Smooth muscle cell of the brain vasculature (primary cell): ENCODE measurements at regions not wholly inside any gene's neighbourhood (a gene's known extent, or its start where the extent isn't known, plus 50 kb on each side); places are given as distances from the start of the nearest gene placed in this dataset.
"Not testable (repeated sequence)": the region's sequence is repeated elsewhere in the genome, so short reads cannot be mapped to it uniquely, and the experiment has no call there.

ENCODE experiments used
- DNase-seq: peaks from one replicate; pipeline ENCODE4 v3.0.0-alpha.2; 2012; ENCODE audit warnings: low read depth, low spot score

DNA sequence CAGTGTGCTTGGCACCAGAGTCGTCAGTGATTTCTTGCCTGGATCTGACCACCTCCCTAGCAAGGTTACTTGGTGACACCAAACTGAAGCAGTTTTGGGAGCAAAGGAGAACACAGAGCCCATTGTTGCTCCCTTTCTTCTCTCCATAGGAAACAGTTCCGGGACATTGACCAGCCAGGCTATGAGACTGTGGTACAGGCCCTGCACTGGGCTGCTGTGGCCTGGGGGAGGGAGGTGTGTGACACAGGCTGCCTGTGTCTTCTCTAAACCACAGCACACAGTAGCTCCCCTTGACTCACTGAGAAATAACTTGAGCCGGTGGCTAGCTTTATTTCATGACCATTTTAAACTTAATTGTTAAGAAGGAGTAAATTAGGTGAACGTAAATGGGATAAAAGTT is 214.8 kb upstream of the UBL3 start:
- DNase-seq: no peak

DNA sequence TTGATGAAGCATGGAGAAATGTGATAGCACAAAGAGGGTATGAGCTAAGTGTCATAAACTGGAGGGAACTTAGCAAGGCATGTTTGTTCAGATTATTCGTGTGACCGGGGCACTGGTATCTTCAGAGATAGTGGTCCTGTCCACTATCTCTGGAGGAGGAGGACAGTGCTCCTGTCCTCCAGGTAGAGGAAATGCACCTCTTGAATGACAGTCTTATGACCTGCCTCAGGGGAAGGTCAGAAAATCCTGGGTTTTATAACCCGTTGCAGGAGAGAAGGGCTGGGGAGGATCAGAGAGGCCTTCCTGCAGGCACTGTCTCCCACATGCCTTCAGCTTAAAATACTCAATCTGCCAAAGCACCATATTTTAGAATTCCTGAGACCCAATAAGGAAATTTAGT is 213.5 kb upstream of the UBL3 start:
- no peak for DNase-seq

DNA sequence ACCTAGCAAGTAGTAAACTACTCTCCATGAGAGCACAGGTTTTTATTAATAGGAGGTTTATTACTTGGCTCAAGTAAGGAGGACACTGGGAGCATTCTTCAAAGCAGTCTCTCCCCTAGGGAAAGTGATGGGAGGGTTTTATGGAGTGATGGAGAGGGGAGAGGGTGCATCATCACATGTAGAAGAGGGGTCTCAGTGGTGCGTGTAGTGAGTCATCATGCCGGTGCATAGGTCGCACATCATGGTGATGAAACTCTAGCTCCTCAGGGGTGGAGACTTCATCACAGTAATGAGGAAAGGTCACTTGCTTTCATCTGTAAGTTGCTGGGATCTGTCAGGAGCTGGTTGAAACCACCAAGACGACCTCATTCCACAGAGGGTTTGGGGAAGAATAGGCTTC is 210.8 kb upstream of the UBL3 start:
- DNase-seq: no peak

DNA sequence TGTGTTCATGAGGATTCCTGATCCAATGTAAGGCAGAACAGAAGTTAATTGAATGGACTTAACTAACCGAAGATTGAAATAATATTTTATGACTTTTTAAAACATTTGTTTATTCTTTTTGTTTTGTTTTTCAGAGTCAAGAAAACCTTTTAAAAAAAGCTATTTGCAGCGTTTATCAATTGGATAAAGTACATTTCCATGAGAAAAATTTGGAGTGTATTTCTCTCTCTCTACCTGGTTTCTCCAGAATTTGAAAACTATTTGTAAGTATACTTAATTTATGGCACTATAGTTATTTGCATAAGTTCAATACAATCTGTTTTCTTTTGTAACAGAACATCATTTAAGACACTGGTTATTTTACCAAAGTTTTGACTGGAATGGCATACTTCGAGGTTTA is 208.0 kb upstream of the UBL3 start:
- DNase-seq: no peak

DNA sequence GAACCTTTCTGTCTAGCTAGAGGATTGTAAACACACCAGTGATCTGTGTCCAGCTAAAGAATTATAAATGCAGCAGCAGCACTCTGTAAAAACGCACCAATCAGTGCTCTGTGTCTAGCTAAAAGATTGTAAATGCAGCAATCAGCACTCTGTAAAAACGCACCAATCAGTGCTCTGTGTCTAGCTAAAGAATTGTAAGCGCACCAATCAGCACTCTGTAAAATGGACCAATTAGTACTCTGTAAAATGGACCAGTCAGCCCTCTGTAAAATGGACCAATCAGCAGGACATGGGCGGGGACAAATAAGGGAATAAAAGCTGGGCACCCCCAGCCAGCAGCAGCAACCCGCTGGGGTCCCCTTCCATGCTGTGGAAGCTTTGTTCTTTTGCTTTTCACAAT is 204.1 kb upstream of the UBL3 start:
- DNase-seq: not testable (repeated sequence)

DNA sequence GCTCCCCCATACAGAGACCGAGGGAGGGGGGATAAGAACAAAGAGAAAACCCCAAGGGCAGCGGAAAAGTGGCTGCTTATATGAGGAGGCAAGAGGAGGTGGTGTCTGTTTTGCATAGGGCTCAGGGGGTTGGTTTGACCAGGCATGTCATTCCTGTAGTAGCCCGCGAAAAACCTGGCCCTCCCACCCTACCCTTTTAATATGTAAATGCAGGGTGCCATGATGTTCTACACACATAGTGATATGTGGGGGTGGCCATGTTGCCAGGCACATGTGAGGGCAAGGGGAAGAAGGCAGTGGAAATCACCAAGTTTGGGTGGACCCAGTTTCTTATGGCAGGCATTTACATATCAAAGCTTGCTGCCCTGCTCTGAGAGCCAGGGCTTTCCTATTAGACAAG is 203.5 kb upstream of the UBL3 start:
- no peak for DNase-seq

DNA sequence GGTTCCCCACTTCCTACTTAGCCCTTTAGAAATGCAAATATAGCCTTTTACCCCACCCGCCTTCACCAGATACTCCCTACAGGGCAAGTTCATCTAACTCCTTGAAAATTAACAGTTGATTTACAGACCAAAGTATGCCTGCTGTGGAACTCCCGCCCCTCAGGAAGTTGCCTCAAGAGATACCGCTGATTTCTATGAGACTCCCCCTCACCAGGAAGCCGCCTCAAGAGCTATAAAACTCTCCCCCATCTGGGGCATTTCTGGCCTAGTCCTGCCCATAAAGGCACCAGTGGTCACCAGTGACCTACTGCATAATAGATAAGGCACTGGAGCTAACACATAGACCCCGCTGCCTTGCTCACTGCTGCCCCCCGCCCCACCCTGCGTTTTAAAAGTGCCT is 201.7 kb upstream of the UBL3 start:
- DNase-seq: no peak

DNA sequence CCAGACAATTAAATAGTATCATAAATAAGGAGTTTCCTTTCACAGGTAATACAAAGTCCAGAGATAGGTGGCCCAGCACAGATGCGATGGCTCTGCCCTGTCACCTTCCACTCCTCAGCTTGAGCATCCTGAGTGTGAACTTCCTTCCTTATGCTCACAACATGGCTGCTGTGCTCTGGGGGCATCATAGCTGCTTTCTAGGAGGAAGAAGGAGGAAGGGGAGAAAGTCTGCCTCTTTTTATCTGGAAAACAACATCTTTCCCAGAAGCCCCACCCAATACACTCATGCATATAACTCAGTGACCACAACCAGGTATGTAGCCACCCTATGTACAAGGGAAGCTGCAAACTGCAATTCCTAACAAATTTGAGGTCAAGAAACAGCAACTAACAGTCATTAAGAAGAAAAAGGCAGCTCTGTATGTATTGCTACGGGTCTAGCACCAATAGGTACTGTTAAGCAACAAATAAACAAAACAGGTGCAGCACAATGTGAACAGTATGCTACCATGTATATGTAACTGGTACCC is 201.2 kb upstream of the UBL3 start:
- DNase-seq: no peak

DNA sequence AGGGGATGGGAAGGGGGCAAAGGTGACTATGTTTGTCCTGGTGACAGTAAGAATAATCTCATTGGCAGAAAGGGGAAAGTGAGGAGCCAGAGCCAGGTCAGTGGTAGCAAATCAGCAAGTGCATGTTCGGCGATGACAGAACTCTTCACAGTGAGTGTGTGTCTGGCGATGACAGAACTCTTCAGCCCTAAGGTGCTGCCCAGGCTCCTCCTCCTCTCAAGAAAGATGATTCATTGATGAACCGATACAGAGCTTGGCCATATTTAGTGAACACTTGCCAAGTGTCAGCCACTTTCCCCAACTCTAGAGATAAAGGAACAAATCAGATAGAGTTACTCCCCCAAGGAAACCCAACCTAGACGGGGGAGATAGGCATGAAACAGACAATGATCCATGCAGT is 199.3 kb upstream of the UBL3 start:
- DNase-seq: no peak

DNA sequence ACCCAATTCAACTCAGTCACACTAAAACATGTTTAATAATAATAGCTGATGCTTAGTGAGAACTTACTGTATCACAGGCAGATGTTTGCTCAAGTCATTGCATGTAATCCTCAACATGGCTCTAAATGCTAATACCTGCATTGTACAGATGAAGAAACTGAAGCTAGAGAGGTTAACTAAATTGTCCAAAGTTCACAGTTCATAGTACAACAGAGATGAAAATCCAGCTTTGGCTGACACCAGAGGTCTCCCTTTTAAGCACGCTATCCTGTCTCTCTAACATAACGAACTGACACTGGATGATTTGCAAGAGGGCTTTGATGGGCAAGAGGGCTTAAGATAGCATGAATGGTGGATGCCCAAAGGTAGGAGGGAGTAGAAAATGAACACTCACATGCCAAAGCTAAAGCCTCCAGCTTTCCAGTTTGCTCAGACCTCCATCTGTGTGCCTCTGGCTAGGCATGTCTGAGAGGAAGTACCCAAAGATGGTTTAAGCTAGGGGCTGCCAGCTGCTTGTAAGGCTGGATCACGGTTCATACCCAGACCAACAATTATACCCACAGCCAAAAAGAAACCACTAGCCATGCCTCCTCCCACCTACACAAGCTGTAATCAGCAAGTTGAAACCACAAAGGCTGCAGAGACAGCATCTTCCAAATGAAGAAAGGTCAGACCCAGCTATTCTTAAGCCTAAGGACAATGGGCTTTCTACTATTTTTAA is 196.9 kb upstream of the UBL3 start:
- DNase-seq: no peak

DNA sequence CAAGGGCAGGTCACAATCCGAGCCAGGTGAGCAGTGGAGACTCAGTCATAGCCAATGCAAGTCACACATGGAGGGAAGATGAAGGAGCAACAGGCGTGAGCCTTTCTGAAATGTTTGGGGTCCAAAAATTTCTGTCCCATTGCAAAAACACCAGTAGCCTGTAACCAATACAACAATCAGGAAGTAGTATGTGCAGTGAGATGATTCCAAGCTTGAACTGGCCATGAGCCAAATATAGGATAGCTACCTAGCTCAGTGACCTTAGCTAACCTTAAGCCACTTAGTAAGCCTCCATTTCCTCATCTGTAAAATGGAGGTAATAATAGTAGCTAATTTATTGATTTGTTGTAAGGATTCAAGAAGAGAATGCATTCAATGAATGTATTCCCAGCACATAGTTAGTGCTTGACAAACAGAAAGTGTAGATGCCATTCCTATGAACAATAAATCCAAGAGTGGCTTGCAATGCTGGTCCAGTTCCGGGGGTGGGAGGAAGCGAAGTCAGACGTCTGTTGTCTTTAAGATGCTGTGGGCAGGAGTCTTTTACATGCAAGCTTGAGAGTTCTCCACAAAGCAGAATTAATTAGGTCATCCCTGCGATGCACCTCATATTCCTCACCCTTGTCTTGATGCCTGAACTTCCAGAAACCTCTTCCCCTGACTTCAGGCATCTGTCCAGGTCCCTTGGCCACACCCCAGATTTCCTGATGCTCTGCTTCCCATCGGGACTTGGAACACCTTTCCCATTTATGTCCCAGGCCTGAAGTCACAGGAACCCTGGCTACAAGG is 195.7 kb upstream of the UBL3 start:
- no peak for DNase-seq

DNA sequence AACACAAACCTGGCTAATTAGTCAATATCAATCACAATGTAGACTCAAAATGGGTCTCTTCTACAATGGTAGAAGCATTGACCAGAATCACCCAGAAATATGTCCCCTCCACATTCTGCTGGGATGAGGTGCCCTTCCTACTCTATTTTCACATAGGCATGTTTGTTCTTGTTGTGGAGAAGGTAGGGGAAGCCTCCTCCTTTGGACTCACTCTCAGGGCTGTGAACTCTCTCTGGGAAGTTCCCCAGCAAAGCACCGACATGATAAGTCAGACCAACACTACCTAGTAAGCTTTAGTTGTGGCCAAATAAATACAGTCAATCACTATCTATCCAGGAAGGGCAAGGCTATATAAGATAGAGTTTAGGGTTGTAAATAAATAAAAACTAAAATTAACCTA is 194.5 kb upstream of the UBL3 start:
- DNase-seq: no peak

DNA sequence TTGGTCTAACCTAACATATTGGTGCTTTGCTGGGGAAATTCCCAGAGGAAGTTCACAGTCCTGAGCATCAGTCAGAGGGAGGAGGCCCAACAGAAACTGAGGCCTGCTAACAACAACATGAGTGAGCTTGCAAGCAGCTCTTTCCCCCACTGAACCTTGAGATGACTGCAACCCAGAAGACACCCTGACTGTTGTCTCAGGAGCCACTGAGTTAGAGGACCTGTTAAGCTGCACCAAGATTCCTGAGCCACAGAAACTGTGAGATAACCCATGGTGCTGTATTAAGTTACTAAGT is 193.2 kb upstream of the UBL3 start:
- DNase-seq: no peak

DNA sequence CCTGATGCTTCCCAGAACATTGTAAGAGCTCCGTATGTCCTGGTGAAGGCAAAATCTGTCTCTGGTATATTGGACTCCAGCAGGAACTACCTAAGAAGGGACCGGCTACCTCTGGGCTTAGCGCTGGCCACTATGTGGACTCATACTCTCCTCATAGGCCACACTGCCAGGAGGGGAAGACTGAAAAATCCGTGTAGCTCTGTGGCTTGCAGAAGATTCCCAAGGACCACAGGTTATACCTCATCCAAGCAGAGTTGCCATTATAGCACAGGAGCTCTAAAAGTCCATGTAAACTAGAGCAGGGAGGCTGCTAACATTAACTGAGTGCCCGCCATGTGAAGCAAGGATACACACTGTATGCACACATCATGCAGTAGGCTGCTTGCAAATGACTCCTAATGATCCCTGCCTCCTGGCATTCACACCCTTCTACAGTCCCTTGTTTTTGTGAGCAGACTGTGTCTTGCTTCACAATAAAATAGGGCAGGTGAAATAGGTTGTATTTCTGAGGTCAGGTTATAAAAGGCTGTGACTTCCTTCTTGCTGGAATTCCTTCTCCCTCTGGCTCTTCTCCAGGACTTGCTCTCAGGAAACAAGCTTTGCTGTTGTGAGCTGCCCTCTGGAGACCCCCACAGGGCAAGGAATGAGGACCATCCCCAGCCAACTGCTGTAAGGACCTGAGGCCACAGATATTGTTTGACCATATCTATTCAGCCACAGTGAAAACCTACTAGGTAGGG is 192.6 kb upstream of the UBL3 start:
- DNase-seq: no peak

DNA sequence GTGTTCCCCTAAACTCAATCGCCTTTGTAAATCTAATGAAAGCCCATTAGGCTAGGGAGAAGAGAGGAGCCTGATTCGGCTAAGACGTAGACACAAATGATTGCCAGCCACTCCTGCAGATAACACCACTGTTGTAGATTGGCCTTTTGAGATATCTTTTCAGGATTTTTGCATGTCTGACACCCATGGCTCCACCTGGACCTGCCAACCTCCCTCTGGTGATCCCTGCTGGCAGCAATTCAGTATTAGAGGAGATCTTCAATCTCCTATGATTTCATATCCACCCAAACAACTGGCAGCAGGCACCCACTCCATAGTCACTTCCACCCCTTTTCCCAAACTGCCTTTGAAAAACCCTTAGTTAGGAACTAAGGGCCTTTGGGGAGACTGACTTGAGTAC is 191.9 kb upstream of the UBL3 start:
- no peak for DNase-seq

DNA sequence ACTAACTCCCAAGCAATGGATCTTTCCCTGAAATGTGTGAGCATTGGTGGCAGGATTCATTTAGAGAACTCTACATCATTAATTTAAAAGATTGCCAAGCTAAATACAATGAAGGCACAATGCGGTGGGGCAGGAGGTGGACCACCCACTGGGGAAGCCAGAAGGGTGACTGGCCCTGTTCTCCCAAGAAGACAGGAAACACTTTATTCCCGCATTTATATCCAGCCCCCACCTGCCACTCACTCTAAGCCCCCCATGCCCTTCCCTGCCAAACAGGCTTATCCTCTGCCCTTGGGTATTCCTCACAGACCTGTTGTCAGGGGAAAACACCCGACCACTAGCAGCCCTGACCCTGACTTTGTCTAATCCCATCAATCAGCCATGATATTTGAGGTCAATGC is 189.1 kb upstream of the UBL3 start:
- DNase-seq: no peak

DNA sequence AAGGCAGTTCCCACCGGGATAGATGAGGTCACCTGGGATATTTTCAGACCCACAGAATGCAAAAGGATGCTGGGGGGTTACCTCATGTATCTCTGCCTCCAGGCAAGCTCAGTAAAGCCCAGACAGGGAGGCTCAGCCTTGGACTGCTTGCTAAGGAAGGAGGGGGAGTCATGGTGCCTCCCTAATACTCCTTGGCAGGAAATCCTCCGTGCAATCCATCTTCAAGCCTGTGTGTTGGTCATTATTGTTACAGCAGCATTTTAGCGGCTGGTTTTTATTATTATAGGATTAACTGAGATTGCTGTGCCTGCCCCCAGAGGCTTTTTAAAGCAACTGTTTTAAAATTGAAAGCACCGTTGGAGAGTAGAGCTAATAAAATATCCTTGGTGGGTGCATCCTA is 188.5 kb upstream of the UBL3 start:
- no peak for DNase-seq

DNA sequence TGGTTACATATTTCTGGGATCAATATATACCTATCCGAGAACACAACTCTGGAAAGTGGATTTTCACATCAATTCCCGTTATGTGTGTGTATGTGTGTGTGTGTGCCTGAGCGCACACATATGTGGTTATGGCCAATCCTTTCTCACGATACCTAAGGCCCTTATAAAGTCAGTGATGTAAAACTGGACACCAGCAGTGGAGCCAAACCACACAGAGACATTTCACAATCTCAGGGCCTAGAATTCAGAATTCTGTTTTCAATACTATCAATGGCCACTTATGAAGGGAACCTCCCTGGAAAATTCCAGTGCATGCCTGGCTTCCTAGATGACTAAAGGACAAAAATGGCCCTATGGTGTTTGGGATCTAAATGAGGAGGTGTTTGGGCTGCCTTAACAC is 187.3 kb upstream of the UBL3 start:
- DNase-seq: no peak

DNA sequence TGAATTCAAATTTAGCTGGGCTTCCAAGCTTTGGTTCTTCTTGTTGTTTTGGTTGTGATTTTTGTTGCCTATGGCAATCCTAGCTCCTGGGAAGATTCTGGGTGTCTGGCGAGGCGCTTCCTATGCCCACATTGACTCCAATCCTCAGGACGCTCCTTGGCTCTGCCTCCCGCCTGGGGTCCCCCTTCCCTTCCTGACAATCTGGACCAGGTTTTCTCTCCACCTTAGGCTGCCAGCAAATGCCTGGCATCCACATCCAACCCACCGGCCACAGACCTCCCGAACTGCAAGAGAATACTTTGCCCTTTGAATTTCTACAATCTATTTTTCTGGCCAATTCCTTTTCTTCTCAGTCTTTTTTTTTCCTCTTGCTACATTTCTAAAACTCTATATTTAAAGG is 186.9 kb upstream of the UBL3 start:
- DNase-seq: no peak

DNA sequence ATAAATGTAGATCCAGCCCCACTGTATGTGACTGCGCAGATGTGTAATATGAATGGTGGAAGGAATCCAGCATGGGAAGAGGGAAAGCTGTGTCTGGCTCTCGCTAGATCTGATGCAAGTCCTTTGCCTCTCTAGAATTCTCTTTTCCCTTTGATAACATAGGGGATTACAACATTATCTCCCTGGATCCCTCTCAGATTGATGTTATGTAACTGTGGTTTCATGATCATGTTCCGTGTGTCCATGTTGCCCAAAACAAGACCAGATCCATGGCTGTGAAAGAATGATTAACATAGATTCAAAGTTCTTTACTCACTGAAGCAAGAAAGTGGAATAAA is 184.0 kb upstream of the UBL3 start:
- DNase-seq: no peak

DNA sequence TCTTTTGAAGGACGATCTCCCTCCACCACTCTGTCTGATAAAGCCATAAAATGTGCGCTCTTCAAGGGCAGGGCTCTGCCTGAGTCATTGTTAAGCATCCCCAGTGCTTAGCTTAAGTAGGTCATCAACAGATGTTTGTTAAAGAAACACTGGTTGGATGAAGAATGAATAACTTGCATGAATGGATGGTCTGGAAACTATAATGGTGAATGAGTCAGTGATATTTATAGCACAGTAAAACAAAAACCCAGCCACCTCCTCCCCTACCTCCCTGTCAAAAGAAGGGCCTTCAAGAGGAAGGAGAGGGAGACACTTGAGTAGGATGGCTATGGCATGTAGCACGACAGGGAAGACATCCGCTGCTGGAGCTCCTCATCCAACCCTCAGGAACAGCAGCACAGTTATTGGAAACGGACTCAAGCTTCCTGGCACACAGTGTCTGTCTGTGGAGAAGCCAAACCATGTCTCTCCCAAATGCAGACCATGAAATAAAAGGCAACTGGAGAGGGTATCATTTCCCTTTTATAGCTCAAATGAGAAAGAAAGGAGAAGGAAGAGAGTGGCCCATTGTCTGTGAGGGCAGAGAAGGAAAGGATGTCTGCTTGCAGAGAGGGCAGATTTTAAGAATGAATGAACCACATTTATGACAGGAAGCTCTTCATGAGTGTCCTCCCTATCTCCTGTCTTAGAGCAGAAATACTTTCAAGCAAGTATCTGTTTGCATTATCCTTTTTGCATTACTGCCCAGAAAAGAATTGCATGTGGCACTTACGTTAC is 183.5 kb upstream of the UBL3 start:
- DNase-seq: peak; percentile 49

DNA sequence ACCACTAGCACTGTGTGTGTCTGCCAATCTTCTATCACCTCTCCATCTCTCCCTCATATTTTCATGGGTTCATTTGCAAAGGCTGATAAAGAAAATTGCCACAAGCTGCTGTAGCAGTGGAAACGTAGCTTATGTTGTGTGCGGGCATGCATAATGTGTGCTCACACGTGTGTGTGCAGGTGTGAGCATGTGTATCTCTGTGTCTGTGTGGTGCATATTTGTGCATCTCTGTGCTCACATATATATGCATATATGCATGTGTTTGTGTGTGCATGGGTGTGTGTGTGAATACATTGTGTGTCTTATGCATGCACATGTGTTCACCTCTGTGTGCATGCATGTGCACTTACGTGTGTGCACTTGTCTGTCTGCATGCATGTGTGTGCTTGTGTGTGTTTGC is 181.8 kb upstream of the UBL3 start:
- no peak for DNase-seq
